Peyer's patch (tissue), 4 donors: ENCODE measurements at regions not wholly inside any gene's neighbourhood (a gene's known extent, or its start where the extent isn't known, plus 50 kb on each side); places are given as distances from the start of the nearest gene placed in this dataset.
"Not testable (repeated sequence)": the region's sequence is repeated elsewhere in the genome, so short reads cannot be mapped to it uniquely, and the experiment has no call there.

Experiments used
- DNase-seq, 3 donors: peaks; one replicate each; pipeline ENCODE4 v3.0.0-alpha.2; 2017 to 2019
- H3K27ac ChIP-seq, 4 donors: fragments of 200-600 bp; sonication (generic); one replicate each; pipeline ENCODE4 v1.5.1; 2016 to 2019
- H3K27me3 ChIP-seq, 2 donors: fragments of 200-600 bp; sonication (generic); one replicate each; pipeline ENCODE4 v1.5.1; 2019
- H3K36me3 ChIP-seq, 3 donors: fragments of 200-600 bp; sonication (generic); one replicate each; pipeline ENCODE4 v1.5.1; 2016 to 2019
- H3K4me1 ChIP-seq, 4 donors: fragments of 200-600 bp; sonication (generic); one replicate each; pipeline ENCODE4 v1.5.1; 2016 to 2019
- H3K4me3 ChIP-seq, 4 donors: fragments of 200-600 bp; sonication (generic); 1 replicate in 3 of 4; 2 replicates in 1 of 4; pipeline ENCODE4 v1.5.1; 2016 to 2019; ENCODE audit warnings: mild to moderate bottlenecking in 1 of 4
- H3K9me3 ChIP-seq, 4 donors: fragments of 200-600 bp; sonication (generic); one replicate each; pipeline ENCODE4 v1.5.1; 2016 to 2019; ENCODE audit warnings: mild to moderate bottlenecking in 1 of 4
- POLR2A ChIP-seq, 2 donors: fragments of 450-650 bp; IDR thresholded peaks; one replicate each; pipeline ENCODE4 v1.5.1; 2017; ENCODE audit warnings: antibody characterized with exemption in 2 of 2, mild to moderate bottlenecking in 2 of 2, moderate library complexity in 2 of 2
- TF ChIP-seq, protein P1 (sequence below), 6 experiments: fragments of 450-650 bp in 4 of 6; fragments of 200-600 bp in 2 of 6; sonication (generic) in 1 of 6; IDR thresholded peaks; one replicate each; pipeline ENCODE4 v1.5.1; 2017 to 2019; ENCODE audit warnings: antibody characterized with exemption in 6 of 6, mild to moderate bottlenecking in 3 of 6, moderate library complexity in 1 of 6

GRCh38 chr6:4632421-4632820 is 143.8 kb upstream of the CDYL start:
- no peaks in the 10 kb centered on the region for H3K27me3 ChIP-seq

DNA sequence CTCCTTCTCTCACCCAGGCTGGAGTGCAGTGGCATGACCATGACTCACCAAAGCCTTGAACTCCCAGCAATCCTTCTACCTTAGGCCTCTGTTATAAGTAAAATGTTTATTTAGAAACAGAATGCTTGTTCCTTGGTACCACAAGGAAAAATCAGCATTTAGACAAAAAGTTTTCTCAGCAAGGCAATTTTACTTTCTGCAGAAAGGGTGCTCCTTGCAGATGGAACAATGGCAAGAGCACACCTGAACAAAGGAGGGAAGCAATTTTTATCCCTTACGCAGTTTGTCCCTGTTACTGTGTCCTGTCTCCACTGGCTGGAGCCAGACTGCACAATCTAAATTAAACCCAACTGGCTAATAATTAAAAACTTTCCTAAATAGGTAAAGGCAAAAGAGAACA is 146.4 kb upstream of the CDYL start:
- H3K9me3 ChIP-seq, result peaks cover 0 to 23% (median 0%) of the 10 kb centered on the region in 4 donors
- H3K27me3 ChIP-seq, H3K4me3 ChIP-seq: not testable (repeated sequence)

More at GRCh38 chr6:4632421-4632820, 143.8 kb upstream of the CDYL start:
- Histone ChIP-seq H3K4me3 (no peak overlapping the region), H3K9me3 (peaks cover 0 to 23% (median 0%) of the 10 kb centered on the region in 4 donors), H3K27ac (no peak overlapping the region), H3K4me1 (no peaks in the 10 kb centered on the region), H3K36me3 (no peaks in the 10 kb centered on the region)
- no peak for DNase-seq
- TF ChIP-seq, protein P1, sequence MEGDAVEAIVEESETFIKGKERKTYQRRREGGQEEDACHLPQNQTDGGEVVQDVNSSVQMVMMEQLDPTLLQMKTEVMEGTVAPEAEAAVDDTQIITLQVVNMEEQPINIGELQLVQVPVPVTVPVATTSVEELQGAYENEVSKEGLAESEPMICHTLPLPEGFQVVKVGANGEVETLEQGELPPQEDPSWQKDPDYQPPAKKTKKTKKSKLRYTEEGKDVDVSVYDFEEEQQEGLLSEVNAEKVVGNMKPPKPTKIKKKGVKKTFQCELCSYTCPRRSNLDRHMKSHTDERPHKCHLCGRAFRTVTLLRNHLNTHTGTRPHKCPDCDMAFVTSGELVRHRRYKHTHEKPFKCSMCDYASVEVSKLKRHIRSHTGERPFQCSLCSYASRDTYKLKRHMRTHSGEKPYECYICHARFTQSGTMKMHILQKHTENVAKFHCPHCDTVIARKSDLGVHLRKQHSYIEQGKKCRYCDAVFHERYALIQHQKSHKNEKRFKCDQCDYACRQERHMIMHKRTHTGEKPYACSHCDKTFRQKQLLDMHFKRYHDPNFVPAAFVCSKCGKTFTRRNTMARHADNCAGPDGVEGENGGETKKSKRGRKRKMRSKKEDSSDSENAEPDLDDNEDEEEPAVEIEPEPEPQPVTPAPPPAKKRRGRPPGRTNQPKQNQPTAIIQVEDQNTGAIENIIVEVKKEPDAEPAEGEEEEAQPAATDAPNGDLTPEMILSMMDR (IDR thresholded peaks at IDR 0.05), result no peak
- TF ChIP-seq POLR2A (IDR thresholded peaks at IDR 0.05), result no peak

DNA sequence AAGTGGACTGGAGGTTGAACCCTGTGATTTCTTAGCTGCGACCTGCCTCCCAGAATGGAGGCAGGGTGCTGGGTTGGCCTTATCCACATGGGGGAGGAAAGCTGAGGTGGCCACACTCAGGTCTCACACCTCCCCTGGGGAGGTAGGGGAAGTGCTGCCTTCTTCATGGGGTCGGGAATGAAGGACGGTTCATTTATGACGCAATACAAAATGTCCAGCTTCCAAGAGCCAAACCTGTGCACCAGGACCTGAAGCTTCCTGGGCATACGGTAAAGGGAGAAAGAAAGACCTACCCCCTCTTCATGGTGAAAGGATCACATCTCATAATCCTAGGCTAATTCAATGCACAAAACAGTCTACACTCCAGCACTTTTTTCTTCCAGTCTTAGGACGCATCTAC is 150.6 kb upstream of the CDYL start:
- H3K36me3 ChIP-seq, result no peaks in the 10 kb centered on the region
- peaks cover 0 to 23% (median 0%) of the 10 kb centered on the region in 4 donors for H3K9me3 ChIP-seq
- H3K27ac ChIP-seq, result no peak overlapping the region
- H3K4me3 ChIP-seq, result no peak overlapping the region
- DNase-seq, result no peak
- TF ChIP-seq POLR2A (IDR thresholded peaks at IDR 0.05), result no peak
- TF ChIP-seq, protein P1 (IDR thresholded peaks at IDR 0.05), result no peak
- no peaks in the 10 kb centered on the region for H3K27me3 ChIP-seq
- no peaks in the 10 kb centered on the region for H3K4me1 ChIP-seq

More for the DNA sequence above, 146.4 kb upstream of the CDYL start:
- DNase-seq, H3K36me3 ChIP-seq, H3K4me1 ChIP-seq, H3K27ac ChIP-seq: not testable (repeated sequence)

GRCh38 chr6:4624726-4625125 is 151.5 kb upstream of the CDYL start:
- no peak overlapping the region for H3K27ac ChIP-seq
- H3K4me3 ChIP-seq, result no peak overlapping the region
- no peaks in the 10 kb centered on the region for H3K4me1 ChIP-seq
- no peak for DNase-seq
- H3K9me3 ChIP-seq, result peaks cover 0 to 15% (median 0%) of the 10 kb centered on the region in 4 donors
- no peaks in the 10 kb centered on the region for H3K27me3 ChIP-seq
- H3K36me3 ChIP-seq, result no peaks in the 10 kb centered on the region
- TF ChIP-seq POLR2A (IDR thresholded peaks at IDR 0.05), result no peak
- TF ChIP-seq, protein P1 (IDR thresholded peaks at IDR 0.05), result no peak

GRCh38 chr6:4620284-4621151 is 155.7 kb upstream of the CDYL start:
- Histone ChIP-seq H3K27me3 (no peaks in the 10 kb centered on the region), H3K27ac (no peak overlapping the region), H3K9me3 (no peaks in the 10 kb centered on the region), H3K4me1 (no peaks in the 10 kb centered on the region), H3K4me3 (no peak overlapping the region), H3K36me3 (no peaks in the 10 kb centered on the region)
- TF ChIP-seq POLR2A (IDR thresholded peaks at IDR 0.05), result no peak
- TF ChIP-seq, protein P1 (IDR thresholded peaks at IDR 0.05), result no peak
- DNase-seq, result no peak

GRCh38 chr6:4616311-4616710 is 159.9 kb upstream of the CDYL start:
- no peak overlapping the region for H3K4me3 ChIP-seq
- no peaks in the 10 kb centered on the region for H3K36me3 ChIP-seq
- no peaks in the 10 kb centered on the region for H3K27me3 ChIP-seq
- no peak for DNase-seq
- no peak overlapping the region for H3K27ac ChIP-seq
- H3K9me3 ChIP-seq, result no peaks in the 10 kb centered on the region
- H3K4me1 ChIP-seq, result no peaks in the 10 kb centered on the region
- no peak for TF ChIP-seq POLR2A (IDR thresholded peaks at IDR 0.05)
- TF ChIP-seq, protein P1 (IDR thresholded peaks at IDR 0.05), result no peak
